Suprapubic skin (tissue), 3 donors: ENCODE measurements at regions not wholly inside any gene's neighbourhood (a gene's known extent, or its start where the extent isn't known, plus 50 kb on each side); places are given as distances from the start of the nearest gene placed in this dataset.

Experiments used
- POLR2AphosphoS5 ChIP-seq, 3 donors: sonication (generic); formaldehyde crosslinking; IDR thresholded peaks; one replicate each; pipeline ENCODE4 v1.6.1; 2017; ENCODE audit warnings: antibody characterized with exemption in 3 of 3
- TF ChIP-seq, protein P1 (sequence below), 2 donors: fragments of 200-600 bp in 1 of 2; fragments of 450-650 bp in 1 of 2; sonication (generic) in 1 of 2; IDR thresholded peaks; one replicate each; pipeline ENCODE4 v1.5.1; 2016 to 2019; ENCODE audit warnings: antibody characterized with exemption in 2 of 2, mild to moderate bottlenecking in 1 of 2, moderate library complexity in 1 of 2

DNA sequence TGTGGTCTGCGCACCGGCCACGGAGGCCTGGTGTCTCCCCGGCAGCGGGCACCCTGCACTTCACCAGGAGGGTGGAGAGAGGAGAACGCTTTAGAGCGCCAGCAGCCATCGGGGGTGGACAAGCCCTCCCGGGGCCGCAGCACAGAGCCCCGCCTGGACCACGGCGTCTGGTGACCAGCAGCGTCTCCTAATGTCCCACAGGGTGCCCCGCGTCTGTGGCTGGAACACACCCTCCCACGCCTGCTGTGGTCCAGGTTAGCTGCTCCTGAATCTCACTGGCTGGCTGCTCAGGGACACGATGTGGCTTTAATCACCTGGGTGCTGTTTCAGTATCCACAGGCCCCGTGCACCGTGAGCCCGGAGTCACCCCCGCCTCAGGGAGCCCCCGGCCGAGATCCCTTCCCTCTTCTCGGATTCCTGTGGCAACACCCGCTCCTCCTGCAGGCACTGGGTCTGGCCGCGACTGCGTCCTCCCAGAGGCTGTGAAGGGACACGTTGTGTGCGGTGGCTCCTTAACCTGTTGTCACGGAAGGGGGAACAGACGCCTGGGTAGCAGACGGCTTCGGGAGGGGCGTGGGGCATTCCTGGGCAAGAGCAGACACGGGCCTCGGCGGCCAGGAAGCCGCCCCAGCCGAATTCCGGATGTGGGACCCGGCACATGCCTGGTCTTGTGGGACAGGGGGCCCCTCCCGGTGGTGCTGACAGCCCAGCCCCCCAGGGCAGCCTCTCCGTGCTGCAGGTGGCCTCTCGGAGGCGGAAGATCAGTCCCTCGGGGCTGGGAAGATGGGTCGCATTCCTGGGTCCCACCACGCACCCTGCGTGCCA lies 78.9 kb downstream of the FOXL3 start:
- TF ChIP-seq POLR2AphosphoS5 (IDR thresholded peaks at IDR 0.05) = no peak
- TF ChIP-seq, protein P1, sequence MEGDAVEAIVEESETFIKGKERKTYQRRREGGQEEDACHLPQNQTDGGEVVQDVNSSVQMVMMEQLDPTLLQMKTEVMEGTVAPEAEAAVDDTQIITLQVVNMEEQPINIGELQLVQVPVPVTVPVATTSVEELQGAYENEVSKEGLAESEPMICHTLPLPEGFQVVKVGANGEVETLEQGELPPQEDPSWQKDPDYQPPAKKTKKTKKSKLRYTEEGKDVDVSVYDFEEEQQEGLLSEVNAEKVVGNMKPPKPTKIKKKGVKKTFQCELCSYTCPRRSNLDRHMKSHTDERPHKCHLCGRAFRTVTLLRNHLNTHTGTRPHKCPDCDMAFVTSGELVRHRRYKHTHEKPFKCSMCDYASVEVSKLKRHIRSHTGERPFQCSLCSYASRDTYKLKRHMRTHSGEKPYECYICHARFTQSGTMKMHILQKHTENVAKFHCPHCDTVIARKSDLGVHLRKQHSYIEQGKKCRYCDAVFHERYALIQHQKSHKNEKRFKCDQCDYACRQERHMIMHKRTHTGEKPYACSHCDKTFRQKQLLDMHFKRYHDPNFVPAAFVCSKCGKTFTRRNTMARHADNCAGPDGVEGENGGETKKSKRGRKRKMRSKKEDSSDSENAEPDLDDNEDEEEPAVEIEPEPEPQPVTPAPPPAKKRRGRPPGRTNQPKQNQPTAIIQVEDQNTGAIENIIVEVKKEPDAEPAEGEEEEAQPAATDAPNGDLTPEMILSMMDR (IDR thresholded peaks at IDR 0.05) = no peak
